ENCODE measurements at regions not wholly inside any gene's neighbourhood (a gene's known extent, or its start where the extent isn't known, plus 50 kb on each side); places are given as distances from the start of the nearest gene placed in this dataset.

GRCh38 chr21:27477296-27477695 is 510.4 kb upstream of the ADAMTS5 start:
- BruUV-seq (replicated peaks): no TSS peak
- no peak for FAIRE-seq

More at GRCh38 chr21:27477296-27477695, 510.4 kb upstream of the ADAMTS5 start:
- ATAC-seq (no peak), DNase-seq (ENCODE audit: extremely low read depth in 1 of 4, low spot score in 3 of 4) (no peak)
- Histone ChIP-seq H4K20me1 (replicated peaks; ENCODE audit: control insufficient read depth, insufficient read depth, low read length) (no peaks in the 10 kb centered on the region), H3K9me3 (replicated peaks; ENCODE audit: control insufficient read depth, insufficient read depth, low read depth, low read length) (no peaks in the 10 kb centered on the region), H2AFZ (ENCODE audit: low read depth, low read length) (no peak overlapping the region), H3K4me1 (replicated peaks in 1 of 2; ENCODE audit: control insufficient read depth in 2 of 2, insufficient read depth in 2 of 2, low read length in 2 of 2) (no peaks in the 10 kb centered on the region), H3K9me1 (ENCODE audit: control insufficient read depth, insufficient read depth, low read length) (no peaks in the 10 kb centered on the region), H3K79me2 (ENCODE audit: control insufficient read depth, insufficient read depth, low read length) (no peaks in the 10 kb centered on the region), H3K36me3 (ENCODE audit: control insufficient read depth, insufficient read depth, low read length) (no peaks in the 10 kb centered on the region), H3K27me3 (ENCODE audit: control insufficient read depth in 2 of 2, insufficient read depth in 2 of 2, low read length in 2 of 2) (no peaks in the 10 kb centered on the region), H3K4me2 (ENCODE audit: insufficient read depth, low read length) (no peak overlapping the region), H3K27ac (ENCODE audit: extremely low read depth, low read depth, low read length) (no peak overlapping the region), H3K4me3 (no peak overlapping the region), H3K9ac (ENCODE audit: insufficient read depth in 1 of 2, low read depth in 2 of 2, low read length in 2 of 2) (no peak overlapping the region)
- in situ Hi-C loops (cut with MboI): no loop called here
- 8% methylated on average over 2 of the region's 2 CpGs for WGBS (ENCODE audit: insufficient coverage, low coverage, missing lambda C conversion rate)
- POLR2A ChIA-PET: no interaction called here
- intact Hi-C loops (cut with micrococcal nuclease): no loop called here
- TF ChIP-seq TBP (optimal IDR thresholded peaks at IDR 0.05; ENCODE audit: low read depth, low read length) (no peak), PTTG1 (tag; IDR thresholded peaks at IDR 0.05; ENCODE audit: low read depth) (no peak), ESRRA (IDR thresholded peaks at IDR 0.05; ENCODE audit: borderline replicate concordance, low read depth) (no peak), PHTF2 (CRISPR knock-in tag; IDR thresholded peaks at IDR 0.05) (no peak), HCFC1 (IDR thresholded peaks at IDR 0.05; ENCODE audit: low read depth, low read length) (no peak), SMAD3 (CRISPR knock-in tag; conservative IDR thresholded peaks at IDR 0.05) (no peak), ZNF263 (CRISPR knock-in tag; IDR thresholded peaks at IDR 0.05; ENCODE audit: borderline replicate concordance) (no peak), ZNF217 (CRISPR knock-in tag; IDR thresholded peaks at IDR 0.05) (no peak), ZFPM2 (CRISPR knock-in tag; IDR thresholded peaks at IDR 0.05) (no peak)
- TF ChIP-seq, protein P1, sequence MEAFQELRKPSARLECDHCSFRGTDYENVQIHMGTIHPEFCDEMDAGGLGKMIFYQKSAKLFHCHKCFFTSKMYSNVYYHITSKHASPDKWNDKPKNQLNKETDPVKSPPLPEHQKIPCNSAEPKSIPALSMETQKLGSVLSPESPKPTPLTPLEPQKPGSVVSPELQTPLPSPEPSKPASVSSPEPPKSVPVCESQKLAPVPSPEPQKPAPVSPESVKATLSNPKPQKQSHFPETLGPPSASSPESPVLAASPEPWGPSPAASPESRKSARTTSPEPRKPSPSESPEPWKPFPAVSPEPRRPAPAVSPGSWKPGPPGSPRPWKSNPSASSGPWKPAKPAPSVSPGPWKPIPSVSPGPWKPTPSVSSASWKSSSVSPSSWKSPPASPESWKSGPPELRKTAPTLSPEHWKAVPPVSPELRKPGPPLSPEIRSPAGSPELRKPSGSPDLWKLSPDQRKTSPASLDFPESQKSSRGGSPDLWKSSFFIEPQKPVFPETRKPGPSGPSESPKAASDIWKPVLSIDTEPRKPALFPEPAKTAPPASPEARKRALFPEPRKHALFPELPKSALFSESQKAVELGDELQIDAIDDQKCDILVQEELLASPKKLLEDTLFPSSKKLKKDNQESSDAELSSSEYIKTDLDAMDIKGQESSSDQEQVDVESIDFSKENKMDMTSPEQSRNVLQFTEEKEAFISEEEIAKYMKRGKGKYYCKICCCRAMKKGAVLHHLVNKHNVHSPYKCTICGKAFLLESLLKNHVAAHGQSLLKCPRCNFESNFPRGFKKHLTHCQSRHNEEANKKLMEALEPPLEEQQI (IDR thresholded peaks at IDR 0.05): no peak
- CTCF ChIA-PET (ENCODE audit: low intra/inter-chr PET ratio): no interaction called here
